ENCODE measurements at regions not wholly inside any gene's neighbourhood (a gene's known extent, or its start where the extent isn't known, plus 50 kb on each side); places are given as distances from the start of the nearest gene placed in this dataset.
A peak's percentile ranks its signal among the peaks of the same experiment; 100 is the strongest.

DNA sequence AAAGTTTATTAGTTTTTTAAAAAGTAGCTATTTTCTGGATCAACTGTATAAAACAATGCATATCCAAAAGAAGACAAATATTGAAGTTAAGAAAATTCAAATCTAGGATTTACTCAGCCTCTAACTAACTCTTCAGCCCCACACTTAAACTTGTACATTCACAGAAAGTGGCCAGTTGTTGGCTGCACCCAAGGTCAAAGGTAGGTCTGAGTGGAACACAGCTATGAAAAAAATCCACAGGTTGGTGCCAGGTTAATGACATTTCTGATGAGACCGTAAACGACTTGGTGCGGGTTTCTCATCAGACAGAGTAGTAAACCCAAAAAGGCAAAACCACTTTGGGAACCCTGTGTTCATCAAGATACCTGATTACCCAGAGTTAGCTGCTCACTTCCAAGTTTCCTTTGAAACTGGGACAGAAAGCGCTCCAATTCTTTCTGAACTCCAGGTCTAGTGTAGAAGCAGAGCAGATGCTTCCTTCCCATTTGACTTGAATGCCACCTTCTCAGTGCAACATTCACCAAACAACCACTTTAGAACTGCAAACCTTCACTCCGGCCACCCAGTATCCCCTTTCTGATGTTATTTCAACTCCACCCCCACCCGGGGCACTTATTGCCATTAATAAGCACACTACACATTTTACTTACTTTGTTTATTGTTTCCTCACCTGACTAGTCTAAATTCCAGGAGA is 208.3 kb upstream of the STARD13 start:
- no peaks in the 10 kb centered on the region for H3K36me3 ChIP-seq (ENCODE audit: insufficient read depth, low read length)
- H3K27me3 ChIP-seq (ENCODE audit: insufficient read depth, low read length) = no peaks in the 10 kb centered on the region
- H3K9me3 ChIP-seq (ENCODE audit: low read depth, low read length) = no peaks in the 10 kb centered on the region
- TF ChIP-seq, protein P1, sequence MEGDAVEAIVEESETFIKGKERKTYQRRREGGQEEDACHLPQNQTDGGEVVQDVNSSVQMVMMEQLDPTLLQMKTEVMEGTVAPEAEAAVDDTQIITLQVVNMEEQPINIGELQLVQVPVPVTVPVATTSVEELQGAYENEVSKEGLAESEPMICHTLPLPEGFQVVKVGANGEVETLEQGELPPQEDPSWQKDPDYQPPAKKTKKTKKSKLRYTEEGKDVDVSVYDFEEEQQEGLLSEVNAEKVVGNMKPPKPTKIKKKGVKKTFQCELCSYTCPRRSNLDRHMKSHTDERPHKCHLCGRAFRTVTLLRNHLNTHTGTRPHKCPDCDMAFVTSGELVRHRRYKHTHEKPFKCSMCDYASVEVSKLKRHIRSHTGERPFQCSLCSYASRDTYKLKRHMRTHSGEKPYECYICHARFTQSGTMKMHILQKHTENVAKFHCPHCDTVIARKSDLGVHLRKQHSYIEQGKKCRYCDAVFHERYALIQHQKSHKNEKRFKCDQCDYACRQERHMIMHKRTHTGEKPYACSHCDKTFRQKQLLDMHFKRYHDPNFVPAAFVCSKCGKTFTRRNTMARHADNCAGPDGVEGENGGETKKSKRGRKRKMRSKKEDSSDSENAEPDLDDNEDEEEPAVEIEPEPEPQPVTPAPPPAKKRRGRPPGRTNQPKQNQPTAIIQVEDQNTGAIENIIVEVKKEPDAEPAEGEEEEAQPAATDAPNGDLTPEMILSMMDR (IDR thresholded peaks at IDR 0.05; ENCODE audit: extremely low read depth, low read depth, low read length) = no peak
- peak overlapping the region; percentile 76 for H3K27ac ChIP-seq (ENCODE audit: low read depth, low read length)
- DNase-seq (ENCODE audit: insufficient read length, low spot score, missing footprints) = no peak
- no peaks in the 10 kb centered on the region for H3K79me2 ChIP-seq (ENCODE audit: insufficient read depth, low read length)
- H3K4me3 ChIP-seq (ENCODE audit: insufficient read depth, low read length) = no peak overlapping the region
- peaks cover 30% of the 10 kb centered on the region for H3K4me1 ChIP-seq (ENCODE audit: insufficient read depth, low read length)
- H4K20me1 ChIP-seq (ENCODE audit: insufficient read depth, low read length) = no peaks in the 10 kb centered on the region
- peak overlapping the region; percentile 12 for H2AFZ ChIP-seq (ENCODE audit: low read length)
- peak overlapping the region; percentile 58 for H3K4me2 ChIP-seq (ENCODE audit: insufficient read depth, low read length)

DNA sequence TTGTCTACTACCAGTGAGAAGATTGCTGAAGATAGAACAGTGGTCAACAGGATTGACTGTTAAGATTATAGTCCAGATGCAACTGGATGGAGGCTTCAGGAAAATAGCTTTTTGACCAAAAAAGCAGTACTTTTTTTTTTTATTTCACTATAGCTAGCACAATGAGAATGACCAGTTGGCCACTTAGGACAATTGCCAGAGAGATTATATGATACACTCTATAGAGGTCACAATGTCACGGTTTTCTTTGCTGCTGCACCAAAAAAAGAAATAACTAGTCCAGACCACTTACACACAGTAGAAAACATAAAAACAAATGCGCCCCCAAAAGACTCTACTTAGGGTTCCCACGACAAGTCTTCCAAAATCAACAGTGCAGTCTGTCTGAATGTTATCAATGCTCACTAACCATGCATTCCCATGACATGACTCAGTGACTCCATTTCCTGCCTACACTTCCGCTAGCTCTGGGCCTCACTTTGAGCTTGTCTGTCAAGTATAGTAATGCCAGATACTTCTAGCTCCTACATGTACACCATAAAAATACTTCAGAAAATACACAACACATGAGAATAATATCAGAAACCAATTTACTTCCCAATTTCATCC is 209.1 kb upstream of the STARD13 start:
- Histone ChIP-seq H2AFZ (ENCODE audit: low read length) (no peak overlapping the region), H4K20me1 (ENCODE audit: insufficient read depth, low read length) (no peaks in the 10 kb centered on the region), H3K27ac (ENCODE audit: low read depth, low read length) (peak overlapping the region; percentile 76), H3K4me2 (ENCODE audit: insufficient read depth, low read length) (peak overlapping the region; percentile 58), H3K79me2 (ENCODE audit: insufficient read depth, low read length) (no peaks in the 10 kb centered on the region), H3K9me3 (ENCODE audit: low read depth, low read length) (no peaks in the 10 kb centered on the region), H3K4me3 (ENCODE audit: insufficient read depth, low read length) (no peak overlapping the region), H3K27me3 (ENCODE audit: insufficient read depth, low read length) (no peaks in the 10 kb centered on the region), H3K36me3 (ENCODE audit: insufficient read depth, low read length) (no peaks in the 10 kb centered on the region), H3K4me1 (ENCODE audit: insufficient read depth, low read length) (peaks cover 30% of the 10 kb centered on the region)
- DNase-seq (ENCODE audit: insufficient read length, low spot score, missing footprints) = peak; percentile 17
- TF ChIP-seq, protein P1 (IDR thresholded peaks at IDR 0.05; ENCODE audit: extremely low read depth, low read depth, low read length) = no peak

DNA sequence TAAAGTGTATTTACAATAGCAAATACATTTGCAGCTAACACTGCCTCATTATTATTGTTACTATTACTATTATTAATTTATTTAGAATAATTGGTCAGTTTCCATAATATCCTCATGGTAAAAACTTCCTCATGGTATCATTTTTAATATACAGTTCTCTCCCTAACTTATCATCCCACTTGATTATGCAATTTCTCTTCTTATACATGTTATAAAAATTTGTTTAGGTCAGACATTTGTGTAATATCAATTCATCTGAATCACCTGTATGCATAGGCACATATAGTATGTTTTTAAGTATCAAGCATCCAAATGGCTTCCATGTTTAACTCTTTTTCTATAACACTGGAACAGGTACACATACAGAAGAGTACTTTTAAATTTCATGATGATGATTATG is 210.8 kb upstream of the STARD13 start:
- H4K20me1 ChIP-seq (ENCODE audit: insufficient read depth, low read length) = no peaks in the 10 kb centered on the region
- H2AFZ ChIP-seq (ENCODE audit: low read length) = peak overlapping the region; percentile 31
- H3K4me2 ChIP-seq (ENCODE audit: insufficient read depth, low read length) = peak overlapping the region; percentile 68
- peaks cover 30% of the 10 kb centered on the region for H3K4me1 ChIP-seq (ENCODE audit: insufficient read depth, low read length)
- H3K27ac ChIP-seq (ENCODE audit: low read depth, low read length) = peak overlapping the region; percentile 67
- no peaks in the 10 kb centered on the region for H3K79me2 ChIP-seq (ENCODE audit: insufficient read depth, low read length)
- no peak for DNase-seq (ENCODE audit: insufficient read length, low spot score, missing footprints)
- TF ChIP-seq, protein P1 (IDR thresholded peaks at IDR 0.05; ENCODE audit: extremely low read depth, low read depth, low read length) = no peak
- H3K27me3 ChIP-seq (ENCODE audit: insufficient read depth, low read length) = no peaks in the 10 kb centered on the region
- H3K9me3 ChIP-seq (ENCODE audit: low read depth, low read length) = no peaks in the 10 kb centered on the region
- no peaks in the 10 kb centered on the region for H3K36me3 ChIP-seq (ENCODE audit: insufficient read depth, low read length)
- no peak overlapping the region for H3K4me3 ChIP-seq (ENCODE audit: insufficient read depth, low read length)

DNA sequence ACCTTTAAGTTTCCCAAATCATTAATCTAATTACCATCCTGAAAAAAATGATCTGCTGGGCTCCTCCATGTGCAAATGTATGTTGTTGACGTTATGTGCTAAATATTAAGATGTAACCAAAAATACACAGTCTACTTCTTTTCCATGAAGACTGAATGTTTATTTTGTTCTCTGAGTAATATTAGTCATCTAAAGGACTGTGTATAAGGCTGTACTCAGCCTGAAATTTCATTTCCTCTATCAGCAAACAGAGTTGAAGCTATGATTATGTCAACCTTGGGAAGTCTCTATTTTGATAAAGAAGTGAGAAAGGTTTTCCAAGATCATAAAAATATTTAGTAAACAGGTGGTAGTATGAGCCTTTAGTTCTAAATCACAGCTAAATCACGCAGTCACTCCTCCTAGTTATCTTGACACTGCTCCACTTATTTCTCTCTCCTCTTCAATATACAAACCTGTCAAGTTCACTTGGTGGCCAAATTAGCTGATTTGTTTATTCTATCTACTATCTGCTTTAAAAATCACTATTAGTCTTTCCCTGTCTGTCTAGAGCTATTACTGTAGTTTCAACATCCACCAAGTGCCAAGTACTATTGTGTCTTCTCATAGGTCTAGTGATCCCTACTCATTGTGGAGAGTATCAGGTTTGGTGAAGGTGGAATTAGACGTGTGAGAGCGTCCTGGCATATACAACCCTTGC is 211.7 kb upstream of the STARD13 start:
- Histone ChIP-seq H3K9me3 (ENCODE audit: low read depth, low read length) (no peaks in the 10 kb centered on the region), H3K4me2 (ENCODE audit: insufficient read depth, low read length) (peak overlapping the region; percentile 68), H3K4me3 (ENCODE audit: insufficient read depth, low read length) (peak overlapping the region; percentile 17), H3K36me3 (ENCODE audit: insufficient read depth, low read length) (no peaks in the 10 kb centered on the region), H3K79me2 (ENCODE audit: insufficient read depth, low read length) (no peaks in the 10 kb centered on the region), H4K20me1 (ENCODE audit: insufficient read depth, low read length) (no peaks in the 10 kb centered on the region), H2AFZ (ENCODE audit: low read length) (peak overlapping the region; percentile 31), H3K27me3 (ENCODE audit: insufficient read depth, low read length) (no peaks in the 10 kb centered on the region), H3K27ac (ENCODE audit: low read depth, low read length) (peak overlapping the region; percentile 67), H3K4me1 (ENCODE audit: insufficient read depth, low read length) (peaks cover 30% of the 10 kb centered on the region)
- DNase-seq (ENCODE audit: insufficient read length, low spot score, missing footprints) = peak; percentile 18
- TF ChIP-seq, protein P1 (IDR thresholded peaks at IDR 0.05; ENCODE audit: extremely low read depth, low read depth, low read length) = no peak

Measured in osteoblast (primary cell).